Mucosa of gallbladder (tissue), 1 donor: ENCODE measurements at regions not wholly inside any gene's neighbourhood (a gene's known extent, or its start where the extent isn't known, plus 50 kb on each side); places are given as distances from the start of the nearest gene placed in this dataset.
"Not testable (repeated sequence)": the region's sequence is repeated elsewhere in the genome, so short reads cannot be mapped to it uniquely, and the experiment has no call there.

Experiments used
- DNase-seq: peaks from one replicate; pipeline ENCODE4 v3.0.0-alpha.2; 2020; ENCODE audit warnings: low spot score
- donor health status: DM: no; HTN: no; CAD: no.

GRCh38 chr5:30479104-30479503 lies 714.4 kb upstream of the CDH6 start:
- no peak for DNase-seq

GRCh38 chr5:30475429-30475828 lies 718.1 kb upstream of the CDH6 start:
- DNase-seq, result no peak

- DNase-seq, result no peak
Measured at GRCh38 chr5:30469691-30470090, 723.8 kb upstream of the CDH6 start.

GRCh38 chr5:30458681-30459080 lies 734.8 kb upstream of the CDH6 start:
- DNase-seq, result no peak

GRCh38 chr5:30455484-30455883 lies 738.0 kb upstream of the CDH6 start:
- DNase-seq, result not testable (repeated sequence)

- no peak for DNase-seq
Measured at GRCh38 chr5:30453168-30453567, 740.3 kb upstream of the CDH6 start.

GRCh38 chr5:30450153-30450552 lies 743.3 kb upstream of the CDH6 start:
- no peak for DNase-seq

- DNase-seq, result no peak
Measured at GRCh38 chr5:30447431-30447830, 746.1 kb upstream of the CDH6 start.

- no peak for DNase-seq
Measured at GRCh38 chr5:30446456-30446855, 747.0 kb upstream of the CDH6 start.

GRCh38 chr5:30438785-30439184 lies 754.7 kb upstream of the CDH6 start:
- no peak for DNase-seq

GRCh38 chr5:30436691-30437090 lies 756.8 kb upstream of the CDH6 start:
- no peak for DNase-seq

GRCh38 chr5:30428866-30429407 lies 764.5 kb upstream of the CDH6 start:
- not testable (repeated sequence) for DNase-seq

- DNase-seq, result no peak
Measured at GRCh38 chr5:30414078-30414477, 779.4 kb upstream of the CDH6 start.

GRCh38 chr5:30413540-30413939 lies 779.9 kb upstream of the CDH6 start:
- no peak for DNase-seq

- no peak for DNase-seq
Measured at GRCh38 chr5:30405821-30406220, 787.7 kb upstream of the CDH6 start.

GRCh38 chr5:30401479-30402058 lies 791.9 kb upstream of the CDH6 start:
- DNase-seq, result peak; percentile 41

- no peak for DNase-seq
Measured at GRCh38 chr5:30398423-30398822, 795.1 kb upstream of the CDH6 start.

- DNase-seq, result peak; percentile 31
Measured at GRCh38 chr5:30392897-30393296, 800.6 kb upstream of the CDH6 start.

- no peak for DNase-seq
Measured at GRCh38 chr5:30390095-30390494, 803.4 kb upstream of the CDH6 start.

GRCh38 chr5:30387974-30388632 lies 805.4 kb upstream of the CDH6 start:
- DNase-seq, result no peak

- no peak for DNase-seq
Measured at GRCh38 chr5:30385754-30386153, 807.7 kb upstream of the CDH6 start.

- no peak for DNase-seq
Measured at GRCh38 chr5:30384171-30384570, 809.3 kb upstream of the CDH6 start.

- DNase-seq, result no peak
Measured at GRCh38 chr5:30380228-30380627, 813.3 kb upstream of the CDH6 start.

GRCh38 chr5:30376848-30377247 lies 816.6 kb upstream of the CDH6 start:
- DNase-seq, result no peak
